Activated naive CD8-positive, alpha-beta T cell (primary cell): ENCODE measurements at regions not wholly inside any gene's neighbourhood (a gene's known extent, or its start where the extent isn't known, plus 50 kb on each side); places are given as distances from the start of the nearest gene placed in this dataset.
"Not testable (repeated sequence)": the region's sequence is repeated elsewhere in the genome, so short reads cannot be mapped to it uniquely, and the experiment has no call there.

Experiments used
- H3K27ac Mint-ChIP-seq: one replicate; pipeline ENCODE4 v1.8.0; 2021; ENCODE audit warnings: mixed read lengths
- H3K27me3 Mint-ChIP-seq: one replicate; pipeline ENCODE4 v1.8.0; 2021; ENCODE audit warnings: mixed read lengths
- H3K36me3 Mint-ChIP-seq: one replicate; pipeline ENCODE4 v1.8.0; 2021; ENCODE audit warnings: mixed read lengths
- H3K4me1 Mint-ChIP-seq: one replicate; pipeline ENCODE4 v1.8.0; 2021; ENCODE audit warnings: low read depth, mixed read lengths
- H3K4me3 Mint-ChIP-seq: one replicate; pipeline ENCODE4 v1.8.0; 2021; ENCODE audit warnings: mild to moderate bottlenecking, mixed read lengths
- H3K9me3 Mint-ChIP-seq: one replicate; pipeline ENCODE4 v1.8.0; 2021; ENCODE audit warnings: low read depth, mixed read lengths

DNA sequence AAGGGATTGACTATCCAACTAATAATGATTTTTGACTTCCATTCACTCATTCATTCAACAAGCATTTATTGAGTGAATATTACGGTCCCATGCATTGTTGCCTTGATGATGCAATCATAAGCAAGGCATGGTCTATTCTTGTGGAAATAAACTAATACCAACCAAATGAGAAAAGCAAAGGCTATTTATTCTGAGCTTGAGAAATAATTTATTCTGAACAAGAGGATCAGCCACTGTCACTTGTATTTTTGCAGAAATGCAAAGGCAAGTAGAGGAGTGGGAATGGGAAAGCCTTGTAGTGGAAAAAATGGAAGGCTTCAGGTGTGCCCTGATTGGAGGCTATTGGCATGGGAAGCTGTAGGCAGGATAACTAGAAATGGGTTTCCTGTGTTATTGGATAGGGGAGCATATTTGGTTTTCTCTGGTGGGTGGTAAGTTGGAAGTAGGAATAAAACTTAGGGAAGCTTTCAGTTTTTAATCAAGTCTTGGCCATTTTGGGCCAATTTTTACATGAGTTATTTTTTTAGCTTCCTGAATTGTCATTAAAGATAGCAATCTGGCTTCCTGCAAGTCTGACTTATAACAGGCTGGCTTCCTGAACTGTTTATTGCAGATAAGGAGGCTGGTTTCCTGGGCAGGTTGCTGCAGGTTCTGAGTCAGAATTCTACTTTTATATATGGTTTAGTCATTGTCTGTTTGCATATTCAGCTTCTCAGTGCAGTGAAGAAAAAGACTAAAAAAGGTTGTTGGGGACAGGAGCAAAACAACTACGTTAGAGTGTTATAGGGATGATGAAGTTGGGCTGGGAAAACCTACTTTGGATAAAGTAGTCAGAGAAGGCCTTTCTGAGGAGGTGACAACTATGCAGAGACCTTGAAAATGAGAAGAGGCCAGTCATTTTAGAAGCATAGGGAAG is 106.7 kb downstream of the APIP start:
- Mint-ChIP-seq H3K9me3 (peaks cover 32% of the 10 kb centered on the region), H3K27me3 (peaks cover 23% of the 10 kb centered on the region), H3K36me3 (peaks cover 11% of the 10 kb centered on the region), H3K4me1 (peaks cover 2% of the 10 kb centered on the region), H3K27ac (no peak overlapping the region), H3K4me3 (no peak overlapping the region)

DNA sequence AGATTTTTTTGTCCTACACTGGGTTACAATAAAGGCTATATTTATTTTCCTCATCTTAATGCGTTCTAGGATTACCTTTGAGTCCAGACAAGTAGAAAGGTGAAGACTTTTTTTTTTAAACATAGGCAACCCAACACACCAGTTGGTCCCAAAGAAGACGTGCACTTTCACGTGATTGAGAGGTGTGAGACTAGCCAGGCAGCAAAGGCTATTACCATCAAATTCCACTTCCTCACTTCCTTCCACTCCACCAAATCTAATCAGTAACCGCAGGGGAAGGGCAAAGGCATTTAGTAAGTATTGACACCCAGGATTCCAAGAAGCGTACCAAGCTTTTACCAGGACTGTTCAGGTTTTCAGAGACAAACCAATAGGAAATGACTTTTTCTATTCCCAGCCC is 109.3 kb downstream of the APIP start:
- no peak overlapping the region for H3K27ac Mint-ChIP-seq
- no peak overlapping the region for H3K4me3 Mint-ChIP-seq
- peaks cover 2% of the 10 kb centered on the region for H3K4me1 Mint-ChIP-seq
- peaks cover 21% of the 10 kb centered on the region for H3K27me3 Mint-ChIP-seq
- peaks cover 23% of the 10 kb centered on the region for H3K9me3 Mint-ChIP-seq
- H3K36me3 Mint-ChIP-seq: peaks cover 2% of the 10 kb centered on the region

DNA sequence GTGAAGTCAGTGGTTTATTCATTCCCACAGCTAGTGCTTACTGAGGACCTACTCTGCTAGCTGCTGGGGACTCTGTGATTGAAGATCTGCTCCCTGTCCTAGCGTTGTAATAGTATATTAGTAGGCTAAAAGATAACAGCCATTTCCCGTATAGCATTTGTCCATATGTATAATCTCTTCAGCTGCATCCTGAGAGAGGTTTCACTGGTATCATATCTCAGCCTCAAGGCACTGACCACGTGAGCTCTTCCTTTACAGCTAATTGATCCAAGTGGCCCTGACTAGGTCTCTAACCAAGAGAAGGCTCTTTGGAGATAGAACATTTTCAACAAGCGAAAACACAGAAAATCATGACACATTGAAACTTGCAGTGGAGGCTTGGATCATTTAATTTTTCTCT is 110.2 kb downstream of the APIP start:
- Mint-ChIP-seq H3K9me3 (peaks cover 17% of the 10 kb centered on the region), H3K4me1 (peaks cover 2% of the 10 kb centered on the region), H3K27ac (no peak overlapping the region), H3K4me3 (no peak overlapping the region), H3K27me3 (peaks cover 21% of the 10 kb centered on the region), H3K36me3 (peaks cover 2% of the 10 kb centered on the region)

DNA sequence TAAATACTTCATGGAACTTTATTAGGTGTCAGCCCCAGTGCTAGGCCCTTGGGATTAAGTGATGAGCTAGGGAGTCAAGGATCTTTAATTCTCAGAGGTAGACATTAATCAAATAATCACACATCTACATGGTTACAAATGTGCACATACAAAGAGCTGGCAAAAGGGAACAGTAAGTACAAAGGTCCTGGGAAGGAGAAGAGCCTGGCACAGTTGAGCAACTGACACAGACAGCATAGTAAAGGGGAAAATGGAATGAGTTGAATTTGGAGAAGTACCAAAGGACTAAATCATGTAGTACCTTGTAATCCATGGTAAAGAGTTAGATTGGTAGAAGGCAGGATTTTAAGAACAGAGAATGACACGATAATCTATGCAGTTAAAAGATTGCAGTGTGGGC is 116.3 kb downstream of the APIP start:
- Mint-ChIP-seq H3K4me3 (no peak overlapping the region), H3K4me1 (no peaks in the 10 kb centered on the region), H3K27ac (no peak overlapping the region), H3K9me3 (no peaks in the 10 kb centered on the region), H3K27me3 (peaks cover 13% of the 10 kb centered on the region), H3K36me3 (peaks cover 2% of the 10 kb centered on the region)

DNA sequence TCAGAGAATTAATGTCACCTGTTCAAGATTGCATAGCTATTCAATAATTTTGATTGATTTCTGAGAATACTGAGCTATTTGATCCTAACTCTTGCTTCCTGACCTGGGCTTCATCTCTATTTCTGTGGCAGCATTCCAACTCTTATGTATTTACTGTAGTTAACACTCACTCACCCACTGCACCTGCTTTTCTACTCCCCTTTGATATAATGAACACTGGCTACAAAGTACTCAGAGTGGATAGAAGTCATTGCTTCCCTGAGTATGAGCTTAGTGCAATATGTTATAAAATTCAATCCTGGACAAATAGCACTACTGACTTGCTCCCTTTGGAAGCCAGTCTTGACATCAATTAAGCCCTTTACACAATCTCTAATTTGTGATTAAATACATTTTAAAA is 117.2 kb downstream of the APIP start:
- Mint-ChIP-seq H3K4me1 (no peaks in the 10 kb centered on the region), H3K27ac (no peak overlapping the region), H3K27me3 (peaks cover 14% of the 10 kb centered on the region), H3K36me3 (peaks cover 4% of the 10 kb centered on the region), H3K4me3 (no peak overlapping the region), H3K9me3 (no peaks in the 10 kb centered on the region)

DNA sequence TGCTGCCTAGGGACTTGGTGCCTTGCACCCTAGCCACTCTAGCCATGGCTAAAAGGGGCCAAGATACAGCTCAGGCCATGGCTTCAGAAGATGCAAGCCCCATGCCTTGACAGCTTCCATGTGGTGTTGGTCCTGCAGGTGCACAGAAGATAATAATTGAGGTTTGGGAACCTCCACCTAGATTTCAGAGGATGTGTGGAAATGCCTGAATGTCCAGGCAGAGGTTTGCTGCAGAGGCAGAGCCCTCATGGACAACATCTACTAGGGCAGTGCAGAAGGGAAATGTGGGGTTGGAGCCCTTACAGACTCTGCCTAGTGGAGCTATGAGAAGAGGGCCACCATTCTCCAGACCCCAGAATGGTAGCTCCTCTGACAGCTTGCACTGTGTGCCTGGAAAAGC is 118.7 kb downstream of the APIP start:
- peaks cover 18% of the 10 kb centered on the region for H3K27me3 Mint-ChIP-seq
- H3K27ac Mint-ChIP-seq, H3K9me3 Mint-ChIP-seq, H3K4me1 Mint-ChIP-seq, H3K4me3 Mint-ChIP-seq, H3K36me3 Mint-ChIP-seq: not testable (repeated sequence)

DNA sequence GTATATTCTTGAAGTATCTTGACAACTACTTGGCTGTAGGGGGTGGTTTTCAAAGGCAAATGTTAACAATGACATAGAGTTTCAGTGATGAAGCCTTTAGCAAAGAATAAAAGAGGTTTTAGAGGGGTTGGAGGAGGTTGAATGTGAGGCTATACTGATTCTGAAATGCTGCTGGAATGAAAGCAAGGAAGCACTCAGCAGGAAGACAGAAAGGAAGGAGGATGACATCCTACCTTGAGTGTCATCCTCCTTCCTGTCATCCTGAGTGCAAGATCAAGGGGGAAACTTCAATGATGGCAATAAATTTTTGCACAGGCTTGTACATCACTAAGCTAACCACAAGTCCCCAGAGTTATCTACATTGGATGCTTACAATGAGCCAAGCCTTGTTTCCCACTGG is 120.5 kb downstream of the APIP start:
- no peak overlapping the region for H3K27ac Mint-ChIP-seq
- H3K9me3 Mint-ChIP-seq: no peaks in the 10 kb centered on the region
- no peak overlapping the region for H3K4me3 Mint-ChIP-seq
- H3K4me1 Mint-ChIP-seq: no peaks in the 10 kb centered on the region
- peaks cover 15% of the 10 kb centered on the region for H3K27me3 Mint-ChIP-seq
- H3K36me3 Mint-ChIP-seq: peaks cover 4% of the 10 kb centered on the region

DNA sequence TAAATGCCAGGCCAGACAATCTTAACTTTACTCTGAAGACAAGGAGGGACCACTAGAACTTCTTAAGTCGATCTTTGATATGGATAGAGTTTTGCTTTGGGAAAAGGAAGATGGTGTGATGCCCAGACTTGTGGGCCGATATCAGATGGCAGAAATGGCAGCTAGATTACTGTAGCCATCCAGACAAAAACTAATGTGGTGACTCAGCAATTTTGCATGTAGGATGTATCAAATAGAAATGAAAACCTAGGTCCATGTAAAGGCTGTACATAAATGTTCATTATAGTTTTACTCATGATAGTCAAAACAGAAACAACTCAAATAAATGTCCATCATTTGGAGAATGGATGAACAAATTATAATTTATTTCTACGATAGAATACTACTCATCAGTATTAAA is 121.5 kb downstream of the APIP start:
- Mint-ChIP-seq H3K4me1 (no peaks in the 10 kb centered on the region), H3K4me3 (no peak overlapping the region), H3K9me3 (peaks cover 4% of the 10 kb centered on the region), H3K36me3 (peaks cover 7% of the 10 kb centered on the region), H3K27me3 (peaks cover 14% of the 10 kb centered on the region), H3K27ac (no peak overlapping the region)

DNA sequence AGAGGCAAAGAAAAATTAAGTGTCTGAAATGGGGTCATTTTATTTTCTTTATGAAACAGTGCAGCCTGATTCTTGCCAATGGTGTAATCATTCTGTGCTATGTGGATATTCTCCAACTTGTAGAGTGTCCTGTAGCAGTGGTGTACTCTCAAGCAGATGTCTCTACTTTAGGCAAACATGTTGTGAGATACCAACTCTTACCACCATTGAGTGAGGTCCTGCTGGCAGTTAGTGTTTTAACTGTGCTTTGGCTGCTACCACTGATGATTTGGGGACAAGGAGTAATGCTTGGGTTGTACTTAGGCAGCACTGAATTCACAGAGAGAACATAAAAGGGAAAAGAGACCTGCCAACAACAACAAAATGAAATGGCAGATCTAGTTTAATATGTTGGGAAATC is 122.5 kb downstream of the APIP start:
- Mint-ChIP-seq H3K4me1 (no peaks in the 10 kb centered on the region), H3K9me3 (peaks cover 5% of the 10 kb centered on the region), H3K27ac (no peak overlapping the region), H3K4me3 (no peak overlapping the region), H3K27me3 (peaks cover 14% of the 10 kb centered on the region), H3K36me3 (peaks cover 8% of the 10 kb centered on the region)

DNA sequence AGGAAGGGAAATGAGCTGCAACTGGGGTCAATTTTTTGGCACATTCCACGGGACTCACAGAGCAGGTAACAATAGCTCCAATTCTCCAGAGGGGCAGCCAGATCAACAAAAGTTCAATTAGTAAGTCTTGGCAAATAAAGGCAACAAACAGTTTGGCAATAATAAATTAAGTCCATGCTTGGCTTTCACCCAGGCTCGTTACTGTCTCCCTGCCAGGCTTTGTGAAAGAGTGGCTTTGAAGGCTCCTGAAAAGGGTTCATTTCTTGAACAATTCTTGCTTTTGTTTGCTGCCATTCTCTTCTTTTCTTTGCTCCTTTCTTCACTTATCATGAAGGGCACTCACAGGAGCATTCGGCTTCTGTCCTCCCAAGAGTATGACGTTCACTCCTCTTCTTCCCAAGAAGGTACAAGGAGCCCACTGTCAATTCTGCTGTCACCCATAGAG is 123.3 kb downstream of the APIP start:
- H3K4me3 Mint-ChIP-seq: no peak overlapping the region
- H3K9me3 Mint-ChIP-seq: peaks cover 5% of the 10 kb centered on the region
- peaks cover 6% of the 10 kb centered on the region for H3K36me3 Mint-ChIP-seq
- H3K27ac Mint-ChIP-seq: no peak overlapping the region
- no peaks in the 10 kb centered on the region for H3K4me1 Mint-ChIP-seq
- peaks cover 14% of the 10 kb centered on the region for H3K27me3 Mint-ChIP-seq

DNA sequence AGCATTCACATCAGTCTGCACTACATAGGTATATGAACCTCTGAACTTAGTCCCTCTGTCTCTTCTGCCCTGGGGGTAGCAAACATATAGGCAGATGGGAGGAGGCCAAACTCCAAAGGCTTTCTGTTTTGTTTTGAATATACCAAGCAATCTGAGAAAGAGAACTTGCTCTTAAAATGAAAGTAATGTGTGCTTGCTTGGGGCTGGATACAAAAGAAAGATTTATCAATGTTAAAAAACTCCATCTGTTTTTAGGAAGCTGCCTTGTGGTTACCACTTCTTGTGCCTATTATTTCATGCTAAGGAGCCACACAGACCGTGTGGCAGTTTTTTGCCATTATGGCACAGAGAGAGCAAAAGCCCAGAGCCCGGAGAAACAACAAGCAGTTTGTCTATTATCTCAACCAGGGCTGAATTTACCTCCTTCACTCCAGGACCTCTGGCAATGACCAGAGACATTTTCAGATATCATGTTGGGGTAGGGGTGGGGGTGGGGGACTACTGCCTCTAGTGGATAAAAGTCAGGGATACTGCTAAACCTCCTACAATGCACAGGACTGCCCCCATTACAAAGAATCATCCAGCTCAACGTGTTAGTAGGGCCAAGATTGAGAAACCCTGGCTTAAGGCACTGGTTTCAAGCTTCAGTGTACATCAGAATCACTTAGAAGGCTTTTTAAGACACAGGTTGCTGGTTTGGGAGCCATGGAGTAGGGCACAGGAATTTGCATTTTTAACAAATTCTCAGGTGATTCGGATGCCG is 124.2 kb downstream of the APIP start:
- Mint-ChIP-seq H3K36me3 (peaks cover 6% of the 10 kb centered on the region), H3K27ac (no peak overlapping the region), H3K4me1 (no peaks in the 10 kb centered on the region)

DNA sequence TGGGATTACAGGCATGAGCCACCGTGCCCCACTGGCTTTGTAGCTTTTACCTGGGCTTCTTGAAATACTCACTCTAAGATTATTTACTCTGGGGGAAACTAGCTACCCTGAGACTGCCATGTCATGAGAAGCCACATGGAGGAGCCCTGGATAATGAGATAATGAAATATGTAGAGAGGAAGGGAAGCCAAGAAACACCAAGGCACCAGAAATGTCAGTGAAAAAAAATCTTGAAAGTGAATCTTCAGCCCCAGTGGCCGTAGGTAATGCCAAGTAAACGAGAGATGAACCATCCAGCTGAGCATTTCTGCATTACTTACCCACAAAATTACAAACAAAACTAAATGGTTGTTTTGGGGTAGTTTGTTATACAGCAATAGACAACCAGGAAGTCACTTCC is 125.6 kb downstream of the APIP start:
- Mint-ChIP-seq H3K9me3 (peaks cover 5% of the 10 kb centered on the region), H3K36me3 (peaks cover 6% of the 10 kb centered on the region), H3K4me3 (no peak overlapping the region), H3K27ac (no peak overlapping the region), H3K4me1 (no peaks in the 10 kb centered on the region), H3K27me3 (peaks cover 11% of the 10 kb centered on the region)

More for the DNA sequence above, 124.2 kb downstream of the APIP start:
- H3K9me3 Mint-ChIP-seq: peaks cover 5% of the 10 kb centered on the region
- H3K27me3 Mint-ChIP-seq: peaks cover 13% of the 10 kb centered on the region
- H3K4me3 Mint-ChIP-seq: no peak overlapping the region

DNA sequence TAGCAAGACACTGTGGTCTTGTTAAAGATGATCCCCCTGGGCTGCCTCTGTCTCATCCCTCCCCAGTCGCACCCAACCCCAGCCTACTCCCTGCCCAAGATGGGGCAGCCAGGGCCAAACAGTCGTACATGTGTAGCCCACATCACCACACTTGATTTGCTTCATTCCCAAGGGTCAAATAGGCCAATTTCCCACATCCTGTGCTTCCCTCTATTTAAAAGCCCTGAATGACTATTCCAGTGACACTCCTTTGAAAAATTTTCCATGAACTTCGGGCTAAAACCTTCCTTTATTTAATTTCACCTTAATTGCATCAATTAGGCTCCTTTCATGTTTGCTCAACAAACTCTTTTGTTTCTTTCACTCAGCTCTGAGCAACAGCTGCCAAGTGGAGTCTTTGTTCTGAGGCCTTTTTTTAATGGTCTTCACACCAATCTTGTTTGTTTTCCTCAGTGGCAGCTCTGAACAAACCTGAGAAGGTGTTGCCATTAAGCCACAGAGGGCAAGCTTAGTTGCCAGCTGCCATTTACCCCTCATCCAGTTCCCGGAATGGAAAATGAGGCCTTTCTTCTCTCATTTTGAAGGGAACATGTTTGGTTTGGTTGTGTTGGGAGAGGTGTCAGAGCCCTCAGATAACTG is 126.9 kb downstream of the APIP start:
- Mint-ChIP-seq H3K27ac (no peak overlapping the region), H3K4me1 (no peaks in the 10 kb centered on the region), H3K4me3 (no peak overlapping the region), H3K36me3 (peaks cover 4% of the 10 kb centered on the region), H3K9me3 (peaks cover 5% of the 10 kb centered on the region), H3K27me3 (peaks cover 8% of the 10 kb centered on the region)

DNA sequence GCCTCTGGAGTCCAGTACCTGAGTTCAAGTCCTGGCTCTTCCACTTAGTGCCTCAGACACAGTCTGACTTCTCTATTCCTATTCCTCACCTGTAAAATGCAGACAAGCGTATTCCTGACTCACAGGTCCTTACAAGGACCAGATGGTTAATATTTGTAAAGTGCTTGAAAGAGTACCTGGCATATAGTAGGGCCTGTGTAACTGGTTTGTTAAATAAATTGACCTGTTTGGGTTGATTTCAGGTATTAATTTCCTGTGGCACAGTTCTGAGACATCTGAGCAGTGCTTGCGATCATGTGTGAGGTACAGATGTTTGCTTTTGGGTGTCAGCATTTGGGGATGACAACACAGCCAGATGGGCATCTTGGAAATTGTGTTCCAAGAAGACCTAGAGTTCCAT is 127.5 kb downstream of the APIP start:
- H3K27ac Mint-ChIP-seq: no peak overlapping the region
- H3K9me3 Mint-ChIP-seq: peaks cover 5% of the 10 kb centered on the region
- peaks cover 11% of the 10 kb centered on the region for H3K27me3 Mint-ChIP-seq
- H3K36me3 Mint-ChIP-seq: peaks cover 4% of the 10 kb centered on the region
- no peak overlapping the region for H3K4me3 Mint-ChIP-seq
- no peaks in the 10 kb centered on the region for H3K4me1 Mint-ChIP-seq

DNA sequence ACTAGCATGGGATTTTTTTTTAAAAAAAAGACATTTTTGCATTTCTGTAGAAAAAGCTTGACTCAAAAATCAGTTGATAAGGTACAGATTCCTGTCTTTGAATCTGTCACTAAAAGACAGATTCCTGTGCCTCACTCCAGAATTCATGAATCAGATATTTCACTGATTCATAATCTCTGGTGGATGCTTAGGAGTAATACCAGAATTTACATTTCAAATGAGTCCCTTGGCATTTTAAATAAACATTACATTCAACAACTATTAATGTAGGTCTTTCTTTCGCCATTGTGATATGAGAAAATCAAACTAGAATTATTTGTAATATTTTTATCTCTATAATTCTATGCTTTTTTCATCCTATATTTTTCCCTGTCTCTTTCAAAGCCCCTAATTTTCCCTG is 128.3 kb downstream of the APIP start:
- H3K27ac Mint-ChIP-seq: no peak overlapping the region
- no peak overlapping the region for H3K4me3 Mint-ChIP-seq
- H3K27me3 Mint-ChIP-seq: peaks cover 12% of the 10 kb centered on the region
- peaks cover 4% of the 10 kb centered on the region for H3K36me3 Mint-ChIP-seq
- peaks cover 5% of the 10 kb centered on the region for H3K9me3 Mint-ChIP-seq
- H3K4me1 Mint-ChIP-seq: no peaks in the 10 kb centered on the region
